SK-N-SH treated with all-trans-retinoic acid at 6 μM for 48 hours (cell line): ENCODE measurements at regions not wholly inside any gene's neighbourhood (a gene's known extent, or its start where the extent isn't known, plus 50 kb on each side); places are given as distances from the start of the nearest gene placed in this dataset.

ENCODE experiments used
- ATAC-seq: fragments of 200-7000 bp; cut with Tn5 transposase; 3 replicates; pipeline ENCODE4 v1.9.1; 2020; ENCODE audit warnings: mild to moderate bottlenecking, moderate library complexity
- ARNTL ChIP-seq: fragments of 450-650 bp; formaldehyde crosslinking; IDR thresholded peaks from 2 replicates; pipeline ENCODE4 v1.5.0; 2020; ENCODE audit warnings: low read depth, mild to moderate bottlenecking, moderate library complexity, borderline replicate concordance
- BACH2 ChIP-seq: fragments of 250-450 bp; sonication (Bioruptor Pico); IDR thresholded peaks from 2 replicates; pipeline ENCODE4 v1.9.0; 2021; ENCODE audit warnings: mild to moderate bottlenecking, borderline replicate concordance
- CSDC2 ChIP-seq: fragments of 250-450 bp; sonication (Bioruptor Pico); IDR thresholded peaks from 2 replicates; pipeline ENCODE4 v1.5.0; 2020; ENCODE audit warnings: mild to moderate bottlenecking, moderate library complexity
- CSRNP3 ChIP-seq: fragments of 250-450 bp; sonication (Bioruptor Pico); IDR thresholded peaks from 2 replicates; pipeline ENCODE4 v1.5.1; 2021; ENCODE audit warnings: mild to moderate bottlenecking, moderate library complexity
- ESRRG ChIP-seq: fragments of 250-450 bp; sonication (Bioruptor Pico); IDR thresholded peaks from 2 replicates; pipeline ENCODE4 v1.6.1; 2021; ENCODE audit warnings: mild to moderate bottlenecking
- GLIS3 ChIP-seq: fragments of 250-450 bp; sonication (Bioruptor Pico); IDR thresholded peaks from 2 replicates; pipeline ENCODE4 v1.5.0; 2020; ENCODE audit warnings: mild to moderate bottlenecking, moderate library complexity
- ISL1 ChIP-seq: fragments of 250-450 bp; sonication (Bioruptor Pico); IDR thresholded peaks from 2 replicates; pipeline ENCODE4 v2.1.2; 2022; ENCODE audit warnings: mild to moderate bottlenecking, moderate library complexity
- OSR1 ChIP-seq: fragments of 250-450 bp; sonication (Bioruptor Pico); IDR thresholded peaks from 2 replicates; pipeline ENCODE4 v1.8.0; 2022; ENCODE audit warnings: moderate library complexity, mild to moderate bottlenecking, inconsistent platforms
- PATZ1 ChIP-seq: fragments of 250-450 bp; sonication (Bioruptor Pico); IDR thresholded peaks from 2 replicates; pipeline ENCODE4 v1.8.0; 2020; ENCODE audit warnings: mild to moderate bottlenecking, moderate library complexity, borderline replicate concordance
- PPARA ChIP-seq: fragments of 250-450 bp; sonication (Bioruptor Pico); IDR thresholded peaks from 2 replicates; pipeline ENCODE4 v1.5.0; 2020; ENCODE audit warnings: mild to moderate bottlenecking, borderline replicate concordance
- RARB ChIP-seq: fragments of 250-450 bp; sonication (Bioruptor Pico); IDR thresholded peaks from 2 replicates; pipeline ENCODE4 v1.8.0; 2021; ENCODE audit warnings: mild to moderate bottlenecking, moderate library complexity
- SNAI2 ChIP-seq: fragments of 250-450 bp; sonication (Bioruptor Pico); IDR thresholded peaks from 2 replicates; pipeline ENCODE4 v1.5.0; 2020; ENCODE audit warnings: mild to moderate bottlenecking, moderate library complexity
- TCF4 ChIP-seq: fragments of 250-450 bp; sonication (Bioruptor Pico); IDR thresholded peaks from 2 replicates; pipeline ENCODE4 v1.8.0; 2021; ENCODE audit warnings: mild to moderate bottlenecking, moderate library complexity, borderline replicate concordance
- TOX ChIP-seq: fragments of 250-450 bp; sonication (Bioruptor Pico); IDR thresholded peaks from 2 replicates; pipeline ENCODE4 v1.8.0; 2021; ENCODE audit warnings: mild to moderate bottlenecking, moderate library complexity, borderline replicate concordance
- TSHZ2 ChIP-seq: fragments of 250-450 bp; sonication (Bioruptor Pico); IDR thresholded peaks from 2 replicates; pipeline ENCODE4 v1.5.0; 2020; ENCODE audit warnings: mild to moderate bottlenecking, moderate library complexity
- ZC3H10 ChIP-seq: fragments of 250-450 bp; sonication (Bioruptor Pico); IDR thresholded peaks from 2 replicates; pipeline ENCODE4 v1.5.1; 2021; ENCODE audit warnings: mild to moderate bottlenecking, moderate library complexity
- ZFP3 ChIP-seq: fragments of 250-450 bp; sonication (Bioruptor Pico); IDR thresholded peaks from 2 replicates; pipeline ENCODE4 v1.5.0; 2020; ENCODE audit warnings: mild to moderate bottlenecking, moderate library complexity
- ZNF565 ChIP-seq: fragments of 450-650 bp; formaldehyde crosslinking; conservative IDR thresholded peaks from 2 replicates; pipeline ENCODE4 v1.5.0; 2020; ENCODE audit warnings: low read depth, mild to moderate bottlenecking, moderate library complexity
- ZNF70 ChIP-seq: fragments of 450-650 bp; formaldehyde crosslinking; IDR thresholded peaks from 2 replicates; pipeline ENCODE4 v1.5.0; 2020; ENCODE audit warnings: mild to moderate bottlenecking, moderate library complexity
- ZNF8 ChIP-seq: fragments of 450-650 bp; formaldehyde crosslinking; IDR thresholded peaks from 2 replicates; pipeline ENCODE4 v1.5.0; 2020; ENCODE audit warnings: mild to moderate bottlenecking, moderate library complexity

- no peak for TF ChIP-seq PATZ1 (CRISPR knock-in tag)
- no peak for TF ChIP-seq ZNF565 (CRISPR knock-in tag)
- TF ChIP-seq ZNF70 (CRISPR knock-in tag): no peak
- no peak for TF ChIP-seq ZC3H10 (CRISPR knock-in tag)
- no peak for TF ChIP-seq BACH2 (CRISPR knock-in tag)
- no peak for TF ChIP-seq RARB (CRISPR knock-in tag)
- TF ChIP-seq TCF4 (CRISPR knock-in tag): no peak
These were observed 214.6 kb upstream of the DTNA start (continued) for GRCh38 chr18:34495506-34495905.

GRCh38 chr18:34501553-34501952 is 208.5 kb upstream of the DTNA start:
- ATAC-seq: no peak

GRCh38 chr18:34506198-34506597 is 203.9 kb upstream of the DTNA start:
- ATAC-seq: no peak
- no peak for TF ChIP-seq SNAI2 (CRISPR knock-in tag)
- TF ChIP-seq CSRNP3 (CRISPR knock-in tag): no peak
- TF ChIP-seq ESRRG (CRISPR knock-in tag): no peak
- TF ChIP-seq ISL1 (CRISPR knock-in tag): no peak
- TF ChIP-seq GLIS3 (CRISPR knock-in tag): no peak
- TF ChIP-seq OSR1 (CRISPR knock-in tag): no peak
- no peak for TF ChIP-seq ZNF8 (CRISPR knock-in tag)
- no peak for TF ChIP-seq TSHZ2 (CRISPR knock-in tag)

More at GRCh38 chr18:34501553-34501952, 208.5 kb upstream of the DTNA start:
- TF ChIP-seq PATZ1 (CRISPR knock-in tag): no peak
- no peak for TF ChIP-seq ZNF8 (CRISPR knock-in tag)
- no peak for TF ChIP-seq ISL1 (CRISPR knock-in tag)
- no peak for TF ChIP-seq PPARA (CRISPR knock-in tag)
- TF ChIP-seq ESRRG (CRISPR knock-in tag): no peak
- no peak for TF ChIP-seq CSRNP3 (CRISPR knock-in tag)
- TF ChIP-seq ARNTL (CRISPR knock-in tag): no peak
- no peak for TF ChIP-seq OSR1 (CRISPR knock-in tag)
- no peak for TF ChIP-seq TOX
- TF ChIP-seq ZFP3 (CRISPR knock-in tag): no peak
- TF ChIP-seq BACH2 (CRISPR knock-in tag): no peak
- no peak for TF ChIP-seq CSDC2 (CRISPR knock-in tag)
- no peak for TF ChIP-seq TSHZ2 (CRISPR knock-in tag)
- no peak for TF ChIP-seq ZC3H10 (CRISPR knock-in tag)
